Osteoblast (primary cell): ENCODE measurements at regions not wholly inside any gene's neighbourhood (a gene's known extent, or its start where the extent isn't known, plus 50 kb on each side); places are given as distances from the start of the nearest gene placed in this dataset.

Source experiments
- DNase-seq: peaks from one replicate; pipeline ENCODE4 v3.0.0; 2011; ENCODE audit warnings: low spot score, mixed read lengths; ENCODE audit not compliant: insufficient read length; ENCODE audit errors: missing footprints
- H2AFZ ChIP-seq: 2 replicates; pipeline ENCODE4 v1.6.0; 2011; ENCODE audit warnings: mild to moderate bottlenecking, low read length
- H3K27ac ChIP-seq: 2 replicates; pipeline ENCODE4 v1.5.1; 2011; ENCODE audit warnings: mild to moderate bottlenecking, low read depth, low read length, moderate library complexity
- H3K27me3 ChIP-seq: 2 replicates; pipeline ENCODE4 v1.6.0; 2012; ENCODE audit warnings: mild to moderate bottlenecking, control low read depth, inconsistent platforms, low read length, moderate library complexity; ENCODE audit not compliant: insufficient read depth
- H3K36me3 ChIP-seq: 2 replicates; pipeline ENCODE4 v1.5.1; 2011; ENCODE audit warnings: mild to moderate bottlenecking, low read length, control low read depth, moderate library complexity; ENCODE audit not compliant: insufficient read depth
- H3K4me1 ChIP-seq: 2 replicates; pipeline ENCODE4 v1.5.1; 2011; ENCODE audit warnings: mild to moderate bottlenecking, low read length, control low read depth, moderate library complexity; ENCODE audit not compliant: insufficient read depth
- H3K4me2 ChIP-seq: 2 replicates; pipeline ENCODE4 v1.6.0; 2011; ENCODE audit warnings: mild to moderate bottlenecking, low read length; ENCODE audit not compliant: insufficient read depth
- H3K4me3 ChIP-seq: fragments of 200-600 bp; sonication (generic); 3 replicates; pipeline ENCODE4 v1.5.1; 2012; ENCODE audit warnings: mild to moderate bottlenecking, low read length, inconsistent platforms; ENCODE audit not compliant: insufficient read depth
- H3K79me2 ChIP-seq: 2 replicates; pipeline ENCODE4 v1.6.0; 2012; ENCODE audit warnings: mild to moderate bottlenecking, low read length, control low read depth, inconsistent platforms; ENCODE audit not compliant: insufficient read depth
- H3K9me3 ChIP-seq: 2 replicates; pipeline ENCODE4 v1.5.1; 2011; ENCODE audit warnings: low read depth, low read length, control low read depth
- H4K20me1 ChIP-seq: 2 replicates; pipeline ENCODE4 v1.6.0; 2012; ENCODE audit warnings: mild to moderate bottlenecking, low read length, control low read depth; ENCODE audit not compliant: insufficient read depth
- TF ChIP-seq, protein P1 (sequence below): IDR thresholded peaks from 2 replicates; pipeline ENCODE4 v1.5.1; 2011; ENCODE audit warnings: mild to moderate bottlenecking, low read depth, low read length, moderate library complexity; ENCODE audit errors: extremely low read depth

DNA sequence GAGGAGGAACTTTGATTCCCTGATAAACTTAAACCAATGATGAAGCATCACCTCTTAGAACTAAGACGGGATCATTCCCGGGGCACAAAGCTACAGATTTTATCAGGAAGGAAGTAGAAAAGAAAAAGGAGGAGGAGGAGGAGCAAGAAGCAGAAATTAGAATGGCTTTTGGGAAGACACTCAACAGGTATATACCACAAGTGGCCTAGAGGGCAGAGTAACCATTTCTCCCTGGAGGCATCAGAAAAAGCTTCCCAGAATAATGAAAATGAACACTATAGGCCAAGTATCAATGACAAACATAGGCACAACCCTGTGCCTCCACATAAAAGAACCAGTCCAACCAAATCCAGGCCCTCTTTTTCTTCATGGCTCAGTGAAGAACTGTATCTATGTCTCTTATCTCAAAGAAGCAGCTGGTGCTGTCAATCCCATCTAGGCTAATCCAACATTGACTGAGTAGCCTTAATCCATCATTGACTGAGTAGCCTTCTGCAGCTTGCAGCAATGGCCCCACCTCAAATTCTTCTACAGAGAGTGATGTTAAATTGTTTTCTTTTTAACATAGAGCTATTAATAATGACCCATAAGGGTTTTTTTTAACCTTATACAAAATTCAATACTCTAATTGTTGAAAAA is 178.8 kb upstream of the KIF2A start:
- H3K36me3 ChIP-seq = no peaks in the 10 kb centered on the region
- TF ChIP-seq, protein P1, sequence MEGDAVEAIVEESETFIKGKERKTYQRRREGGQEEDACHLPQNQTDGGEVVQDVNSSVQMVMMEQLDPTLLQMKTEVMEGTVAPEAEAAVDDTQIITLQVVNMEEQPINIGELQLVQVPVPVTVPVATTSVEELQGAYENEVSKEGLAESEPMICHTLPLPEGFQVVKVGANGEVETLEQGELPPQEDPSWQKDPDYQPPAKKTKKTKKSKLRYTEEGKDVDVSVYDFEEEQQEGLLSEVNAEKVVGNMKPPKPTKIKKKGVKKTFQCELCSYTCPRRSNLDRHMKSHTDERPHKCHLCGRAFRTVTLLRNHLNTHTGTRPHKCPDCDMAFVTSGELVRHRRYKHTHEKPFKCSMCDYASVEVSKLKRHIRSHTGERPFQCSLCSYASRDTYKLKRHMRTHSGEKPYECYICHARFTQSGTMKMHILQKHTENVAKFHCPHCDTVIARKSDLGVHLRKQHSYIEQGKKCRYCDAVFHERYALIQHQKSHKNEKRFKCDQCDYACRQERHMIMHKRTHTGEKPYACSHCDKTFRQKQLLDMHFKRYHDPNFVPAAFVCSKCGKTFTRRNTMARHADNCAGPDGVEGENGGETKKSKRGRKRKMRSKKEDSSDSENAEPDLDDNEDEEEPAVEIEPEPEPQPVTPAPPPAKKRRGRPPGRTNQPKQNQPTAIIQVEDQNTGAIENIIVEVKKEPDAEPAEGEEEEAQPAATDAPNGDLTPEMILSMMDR = no peak
- H3K9me3 ChIP-seq = no peaks in the 10 kb centered on the region
- H3K4me2 ChIP-seq = no peak overlapping the region
- H3K4me3 ChIP-seq = no peak overlapping the region
- H2AFZ ChIP-seq = no peak overlapping the region
- no peaks in the 10 kb centered on the region for H4K20me1 ChIP-seq
- no peaks in the 10 kb centered on the region for H3K27me3 ChIP-seq
- no peak for DNase-seq
- no peaks in the 10 kb centered on the region for H3K79me2 ChIP-seq
- peaks cover 3% of the 10 kb centered on the region for H3K4me1 ChIP-seq
- H3K27ac ChIP-seq = no peak overlapping the region

DNA sequence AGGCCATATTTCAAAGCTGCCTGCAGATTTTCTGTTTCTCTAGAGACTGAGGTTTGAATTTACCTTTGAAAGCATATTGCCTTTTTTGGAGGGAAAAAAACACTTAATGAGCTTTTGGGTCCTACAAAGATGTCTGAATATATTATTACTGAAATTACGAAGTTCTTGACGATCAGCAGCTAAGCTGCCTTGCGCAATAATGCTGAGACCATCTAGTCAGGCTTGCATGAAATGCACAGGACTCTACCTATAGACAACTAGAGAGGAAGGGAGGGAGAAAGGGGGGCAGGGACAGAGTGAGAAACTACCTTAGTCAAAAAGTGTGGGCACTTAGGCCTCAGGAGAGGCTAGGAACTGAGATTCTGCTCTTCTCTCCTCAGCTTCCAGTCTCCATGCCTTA is 175.9 kb upstream of the KIF2A start:
- Histone ChIP-seq H3K27ac (no peak overlapping the region), H2AFZ (no peak overlapping the region), H3K4me2 (no peak overlapping the region), H4K20me1 (no peaks in the 10 kb centered on the region), H3K27me3 (no peaks in the 10 kb centered on the region), H3K4me3 (no peak overlapping the region), H3K9me3 (no peaks in the 10 kb centered on the region), H3K79me2 (no peaks in the 10 kb centered on the region), H3K4me1 (peaks cover 3% of the 10 kb centered on the region), H3K36me3 (no peaks in the 10 kb centered on the region)
- DNase-seq = no peak
- TF ChIP-seq, protein P1 = no peak

DNA sequence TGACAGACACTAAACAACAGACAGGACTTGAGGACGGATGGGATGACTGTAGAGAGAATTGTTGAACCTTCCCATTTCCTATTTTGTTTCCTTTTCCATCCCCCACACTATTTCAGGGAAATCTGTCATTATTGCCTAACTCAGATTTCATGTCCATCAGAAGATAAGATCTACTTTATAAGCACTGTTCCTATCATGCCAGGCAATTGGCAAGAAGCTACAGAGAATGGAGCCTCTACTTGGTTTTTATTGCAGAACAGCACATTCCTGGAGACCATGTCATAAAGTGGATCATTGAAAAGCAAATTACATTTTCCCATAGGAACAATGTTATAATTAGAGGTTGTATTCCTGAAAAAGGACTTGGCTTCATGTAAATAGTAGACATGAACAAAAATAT is 173.7 kb upstream of the KIF2A start:
- H3K4me3 ChIP-seq = no peak overlapping the region
- TF ChIP-seq, protein P1 = no peak
- no peaks in the 10 kb centered on the region for H3K79me2 ChIP-seq
- H3K4me2 ChIP-seq = no peak overlapping the region
- H3K9me3 ChIP-seq = no peaks in the 10 kb centered on the region
- no peak for DNase-seq
- H3K27me3 ChIP-seq = no peaks in the 10 kb centered on the region
- no peak overlapping the region for H3K27ac ChIP-seq
- no peak overlapping the region for H2AFZ ChIP-seq
- H4K20me1 ChIP-seq = no peaks in the 10 kb centered on the region
- H3K4me1 ChIP-seq = peaks cover 3% of the 10 kb centered on the region
- no peaks in the 10 kb centered on the region for H3K36me3 ChIP-seq

DNA sequence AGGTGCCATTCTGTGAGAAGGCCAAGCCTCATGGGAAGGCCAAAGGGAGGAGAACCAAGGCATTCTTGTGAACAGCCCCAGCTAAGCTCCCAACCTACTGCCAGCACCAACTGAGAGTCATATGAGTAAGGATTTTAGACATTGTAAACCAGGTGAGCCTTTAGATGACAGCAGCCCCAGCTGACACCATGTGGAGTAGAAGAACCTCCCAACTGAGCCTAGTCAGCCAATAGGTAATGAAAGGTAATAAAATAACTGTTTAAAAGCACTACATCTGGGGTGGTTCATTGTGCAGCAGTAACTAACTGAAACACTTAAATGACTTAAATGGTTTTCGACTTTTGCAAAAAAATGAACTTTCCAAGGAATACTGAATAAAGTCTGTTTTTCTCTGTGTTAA is 172.6 kb upstream of the KIF2A start:
- no peak for DNase-seq
- Histone ChIP-seq H3K4me1 (peaks cover 3% of the 10 kb centered on the region), H3K9me3 (no peaks in the 10 kb centered on the region), H3K4me3 (no peak overlapping the region), H3K27me3 (no peaks in the 10 kb centered on the region), H3K27ac (no peak overlapping the region), H4K20me1 (no peaks in the 10 kb centered on the region), H3K79me2 (no peaks in the 10 kb centered on the region), H3K36me3 (no peaks in the 10 kb centered on the region), H2AFZ (no peak overlapping the region), H3K4me2 (no peak overlapping the region)
- TF ChIP-seq, protein P1 = no peak
